ENCODE measurements at regions not wholly inside any gene's neighbourhood (a gene's known extent, or its start where the extent isn't known, plus 50 kb on each side); places are given as distances from the start of the nearest gene placed in this dataset.

- Histone ChIP-seq H3K27me3 (no peaks in the 10 kb centered on the region), H3K4me1 (no peaks in the 10 kb centered on the region), H3K4me3 (no peak overlapping the region), H3K9me3 (no peaks in the 10 kb centered on the region), H3K27ac (no peak overlapping the region), H3K36me3 (no peaks in the 10 kb centered on the region)
- no peak for DNase-seq
- WGBS, 2 donors: 16 to 17% methylated on average over 4 of the region's 4 CpGs
- intact Hi-C loops (cut with DNase I): no loop called here
- ATAC-seq: no peak
- no peak for TF ChIP-seq CTCF (IDR thresholded peaks at IDR 0.05)
Measured at GRCh38 chr13:78909276-78909675, 250.3 kb upstream of the OBI1 start.

GRCh38 chr13:78907006-78907405 lies 248.1 kb upstream of the OBI1 start:
- DNase-seq (no peak), ATAC-seq (no peak)
- intact Hi-C loops (cut with DNase I): no loop called here
- TF ChIP-seq CTCF (IDR thresholded peaks at IDR 0.05): no peak
- Histone ChIP-seq H3K27ac (no peak overlapping the region), H3K36me3 (no peaks in the 10 kb centered on the region), H3K27me3 (no peaks in the 10 kb centered on the region), H3K9me3 (no peaks in the 10 kb centered on the region), H3K4me3 (no peak overlapping the region), H3K4me1 (no peaks in the 10 kb centered on the region)
- WGBS, 2 donors: 44 to 48% methylated on average over 5 of the region's 5 CpGs

- Histone ChIP-seq H3K27ac (no peak overlapping the region), H3K4me1 (no peaks in the 10 kb centered on the region), H3K9me3 (peaks cover 0 to 5% (median 0%) of the 10 kb centered on the region in 11 donors), H3K36me3 (no peaks in the 10 kb centered on the region), H3K27me3 (no peaks in the 10 kb centered on the region), H3K4me3 (no peak overlapping the region)
- WGBS, 2 donors: 40% methylated on average over 2 of the region's 2 CpGs
- ATAC-seq (no peak), DNase-seq (no peak)
- intact Hi-C loops (cut with DNase I): no loop called here
- TF ChIP-seq CTCF (IDR thresholded peaks at IDR 0.05): no peak
Measured at GRCh38 chr13:78897200-78897599, 238.2 kb upstream of the OBI1 start.

- no peak for ATAC-seq
- Histone ChIP-seq H3K4me3 (no peak overlapping the region), H3K4me1 (no peaks in the 10 kb centered on the region), H3K36me3 (no peaks in the 10 kb centered on the region), H3K9me3 (no peaks in the 10 kb centered on the region), H3K27me3 (peaks cover 0 to 3% (median 0%) of the 10 kb centered on the region in 7 donors), H3K27ac (no peak overlapping the region)
- no peak for DNase-seq
- no peak for TF ChIP-seq CTCF (IDR thresholded peaks at IDR 0.05)
- intact Hi-C loops (cut with DNase I): no loop called here
Measured at GRCh38 chr13:78884571-78884970, 225.6 kb upstream of the OBI1 start.

- peaks cover 0 to 13% (median 0%) of the 10 kb centered on the region in 11 donors for H3K9me3 ChIP-seq
- intact Hi-C loops (cut with DNase I): no loop called here
- no peak overlapping the region for H3K4me3 ChIP-seq
- peaks cover 0 to 3% (median 0%) of the 10 kb centered on the region in 7 donors for H3K27me3 ChIP-seq
- no peak for ATAC-seq
- H3K27ac ChIP-seq: no peak overlapping the region
- no peak for TF ChIP-seq CTCF (IDR thresholded peaks at IDR 0.05)
- no peaks in the 10 kb centered on the region for H3K4me1 ChIP-seq
- H3K36me3 ChIP-seq: no peaks in the 10 kb centered on the region
- no peak for DNase-seq
Measured at GRCh38 chr13:78881751-78882150, 222.8 kb upstream of the OBI1 start.
